IMR-90 (cell line): ENCODE measurements at regions not wholly inside any gene's neighbourhood (a gene's known extent, or its start where the extent isn't known, plus 50 kb on each side); places are given as distances from the start of the nearest gene placed in this dataset.

Experiments
- ATAC-seq: fragments of 200-7000 bp; cut with Tn5 transposase; 2 replicates; pipeline ENCODE4 v1.9.1; 2020; ENCODE audit warnings: low read depth, mild to moderate bottlenecking, moderate library complexity
- BruUV-seq: library from RNA; stranded (reverse); fragments of 400-500 nt; replicated peaks from 2 replicates; lab custom pipeline; 2021; lab: Mats Ljungman, UMichigan
- CTCF ChIA-PET: fragments of 300-600 bp; formaldehyde crosslinking; extraction: SDS; loops from one replicate; lab custom pipeline; 2021; ENCODE audit warnings: antibody characterized with exemption; lab: Yijun Ruan, JAX
- POLR2A ChIA-PET: fragments of 300-600 bp; sonication (Branson Sonifier 250); formaldehyde crosslinking; loops from one replicate; lab custom pipeline; 2022; ENCODE audit warnings: antibody characterized with exemption; ENCODE audit not compliant: unreplicated experiment; lab: Charles Lee
- DNase-seq: peaks from one replicate; pipeline ENCODE4 v3.0.0; 2013
- H2AFZ ChIP-seq: replicated peaks from 2 replicates; pipeline ENCODE3; 2013; ENCODE audit warnings: low read length, mild to moderate bottlenecking; ENCODE audit not compliant: poor library complexity
- H2AK5ac ChIP-seq: 2 replicates; pipeline ENCODE4 v1.6.1; 2013; ENCODE audit warnings: low read depth, low read length, inconsistent platforms
- H2AK9ac ChIP-seq: replicated peaks from 2 replicates; pipeline ENCODE3; 2013; ENCODE audit warnings: mild to moderate bottlenecking, low read depth, low read length, moderate library complexity; ENCODE audit not compliant: poor library complexity
- H2BK120ac ChIP-seq: 2 replicates; pipeline ENCODE4 v1.6.1; 2013; ENCODE audit warnings: low read depth, low read length, inconsistent platforms
- H2BK15ac ChIP-seq: 3 replicates; pipeline ENCODE4 v1.6.1; 2013; ENCODE audit warnings: low read depth, low read length, inconsistent platforms
- H2BK20ac ChIP-seq: 2 replicates; pipeline ENCODE4 v1.6.1; 2013; ENCODE audit warnings: low read depth, mild to moderate bottlenecking, inconsistent platforms, low read length, moderate library complexity
- H2BK5ac ChIP-seq: 2 replicates; pipeline ENCODE4 v1.6.1; 2013; ENCODE audit warnings: mild to moderate bottlenecking, low read depth, low read length, inconsistent platforms; ENCODE audit not compliant: poor library complexity, severe bottlenecking
- H3K14ac ChIP-seq: replicated peaks from 2 replicates; pipeline ENCODE4 v1.6.1; 2013; ENCODE audit warnings: low read depth, low read length, inconsistent platforms
- H3K18ac ChIP-seq: 2 replicates; pipeline ENCODE4 v1.6.1; 2013; ENCODE audit warnings: low read depth, low read length, control low read depth
- H3K23ac ChIP-seq: 2 replicates; pipeline ENCODE4 v1.6.1; 2013; ENCODE audit warnings: low read depth, low read length, inconsistent platforms
- H3K27ac ChIP-seq: 2 replicates; pipeline ENCODE4 v1.5.1; 2013; ENCODE audit warnings: mild to moderate bottlenecking, control low read depth, low read length; ENCODE audit not compliant: insufficient read depth
- H3K27me3 ChIP-seq: 2 replicates; pipeline ENCODE4 v1.6.1; 2013; ENCODE audit warnings: low read length; ENCODE audit not compliant: control insufficient read depth, insufficient read depth
- H3K36me3 ChIP-seq: 2 replicates; pipeline ENCODE4 v1.6.1; 2013; ENCODE audit warnings: low read length, mixed read lengths; ENCODE audit not compliant: control insufficient read depth, insufficient read depth
- H3K4ac ChIP-seq: 2 replicates; pipeline ENCODE4 v1.6.1; 2013; ENCODE audit warnings: low read depth, low read length, inconsistent platforms
- H3K4me1 ChIP-seq: 2 replicates; pipeline ENCODE4 v1.6.1; 2013; ENCODE audit warnings: low read length, mixed read lengths; ENCODE audit not compliant: control insufficient read depth, insufficient read depth
- H3K4me2 ChIP-seq: 2 replicates; pipeline ENCODE4 v1.6.1; 2013; ENCODE audit warnings: low read depth, mild to moderate bottlenecking, control low read depth, low read length, moderate library complexity
- H3K4me3 ChIP-seq: 2 replicates; pipeline ENCODE4 v1.5.1; 2013; ENCODE audit warnings: low read depth, mild to moderate bottlenecking, control low read depth, low read length, moderate library complexity; ENCODE audit not compliant: insufficient read depth
- H3K56ac ChIP-seq: 2 replicates; pipeline ENCODE4 v1.6.1; 2013; ENCODE audit warnings: low read length, inconsistent platforms; ENCODE audit not compliant: insufficient read depth; ENCODE audit errors: extremely low read depth
- H3K79me1 ChIP-seq, 2 experiments: 2 replicates each; pipeline ENCODE4 v1.6.1; 2013; ENCODE audit warnings: low read length in 2 of 2, inconsistent platforms in 1 of 2, low read depth in 1 of 2
- H3K9ac ChIP-seq: 2 replicates; pipeline ENCODE4 v1.6.1; 2013; ENCODE audit warnings: low read depth, low read length, control low read depth
- H3K9me1 ChIP-seq: 2 replicates; pipeline ENCODE4 v1.6.1; 2013; ENCODE audit warnings: low read length, inconsistent platforms; ENCODE audit not compliant: insufficient read depth
- H3K9me3 ChIP-seq: 2 replicates; pipeline ENCODE4 v1.6.1; 2013; ENCODE audit warnings: low read length; ENCODE audit not compliant: control insufficient read depth, insufficient read depth
- H4K20me1 ChIP-seq: 2 replicates; pipeline ENCODE4 v1.6.1; 2013; ENCODE audit warnings: low read length, inconsistent platforms; ENCODE audit not compliant: insufficient read depth
- H4K5ac ChIP-seq: 2 replicates; pipeline ENCODE4 v1.6.1; 2013; ENCODE audit warnings: mild to moderate bottlenecking, low read depth, low read length, control low read depth
- H4K8ac ChIP-seq, 2 experiments: 2 replicates each; pipeline ENCODE4 v1.6.1; 2013; ENCODE audit warnings: low read depth in 2 of 2, low read length in 2 of 2, control low read depth in 1 of 2, inconsistent platforms in 1 of 2
- H4K91ac ChIP-seq: 2 replicates; pipeline ENCODE4 v1.6.1; 2013; ENCODE audit warnings: low read depth, low read length, inconsistent platforms; ENCODE audit not compliant: insufficient read depth
- BHLHE40 ChIP-seq: fragments of 150-350 bp; IDR thresholded peaks from 2 replicates; pipeline ENCODE4 v1.6.1; 2016; ENCODE audit warnings: mild to moderate bottlenecking, low read depth, low read length
- CEBPB ChIP-seq: IDR thresholded peaks from 2 replicates; pipeline ENCODE4 v1.6.1; 2012; ENCODE audit warnings: low read depth, low read length, improper control_type of control experiment
- CHD1 ChIP-seq: IDR thresholded peaks from 2 replicates; pipeline ENCODE4 v1.6.1; 2012; ENCODE audit warnings: low read depth, low read length, improper control_type of control experiment
- FOS ChIP-seq: fragments of 150-350 bp; IDR thresholded peaks from 2 replicates; pipeline ENCODE4 v1.6.1; 2016; ENCODE audit warnings: low read depth, low read length
- MAZ ChIP-seq: IDR thresholded peaks from 2 replicates; pipeline ENCODE4 v1.6.1; 2012; ENCODE audit warnings: low read depth, mild to moderate bottlenecking, low read length, improper control_type of control experiment, moderate library complexity, borderline replicate concordance
- MXI1 ChIP-seq: IDR thresholded peaks from 2 replicates; pipeline ENCODE4 v1.6.1; 2012; ENCODE audit warnings: low read depth, mild to moderate bottlenecking, low read length, moderate library complexity, borderline replicate concordance
- NFE2L2 ChIP-seq: fragments of 150-350 bp; IDR thresholded peaks from 2 replicates; pipeline ENCODE4 v1.6.1; 2016; ENCODE audit warnings: low read depth, mild to moderate bottlenecking, low read length
- RAD21 ChIP-seq: IDR thresholded peaks from 2 replicates; pipeline ENCODE4 v1.6.1; 2012; ENCODE audit warnings: low read length, improper control_type of control experiment
- RCOR1 ChIP-seq: IDR thresholded peaks from 2 replicates; pipeline ENCODE4 v1.6.1; 2012; ENCODE audit warnings: mild to moderate bottlenecking, low read length, improper control_type of control experiment; ENCODE audit not compliant: insufficient replicate concordance
- RFX5 ChIP-seq: IDR thresholded peaks from 2 replicates; pipeline ENCODE4 v1.8.0; 2012; ENCODE audit warnings: low read depth, mild to moderate bottlenecking, low read length, moderate library complexity
- WGBS, 2 experiments: methylation state at CpG; one replicate each; pipeline versions ENCODE4 v1.1.5 to v1.1.7; 2013; ENCODE audit warnings: missing lambda C conversion rate in 2 of 2; ENCODE audit not compliant: insufficient read length in 1 of 2; ENCODE audit errors: extremely low coverage in 2 of 2; 5-methylcytosine and 5-hydroxymethylcytosine counted together
- dilution Hi-C: fragments of 300-500 bp; cut with HindIII; formaldehyde crosslinking; loops from one replicate; pipeline ENCODE4 v1.14.3; 2018; ENCODE audit warnings: low sequenced_read_pairs; ENCODE audit not compliant: unreplicated experiment
- in situ Hi-C: fragments of 300-500 bp; cut with MboI; formaldehyde crosslinking; loops from 3 replicates; pipeline ENCODE4 v1.14.3; 2019; ENCODE audit warnings: low sequenced_read_pairs, inconsistent platforms, mixed read lengths
- intact Hi-C: fragments of 100-400 bp; cut with micrococcal nuclease; formaldehyde crosslinking; loops from 2 replicates; pipeline ENCODE4 v1.10.0; 2022
- TF ChIP-seq, protein P1 (sequence below): fragments of 150-350 bp; IDR thresholded peaks from 2 replicates; pipeline ENCODE4 v1.6.1; 2016; ENCODE audit warnings: low read depth, mild to moderate bottlenecking, low read length, moderate library complexity, borderline replicate concordance

DNA sequence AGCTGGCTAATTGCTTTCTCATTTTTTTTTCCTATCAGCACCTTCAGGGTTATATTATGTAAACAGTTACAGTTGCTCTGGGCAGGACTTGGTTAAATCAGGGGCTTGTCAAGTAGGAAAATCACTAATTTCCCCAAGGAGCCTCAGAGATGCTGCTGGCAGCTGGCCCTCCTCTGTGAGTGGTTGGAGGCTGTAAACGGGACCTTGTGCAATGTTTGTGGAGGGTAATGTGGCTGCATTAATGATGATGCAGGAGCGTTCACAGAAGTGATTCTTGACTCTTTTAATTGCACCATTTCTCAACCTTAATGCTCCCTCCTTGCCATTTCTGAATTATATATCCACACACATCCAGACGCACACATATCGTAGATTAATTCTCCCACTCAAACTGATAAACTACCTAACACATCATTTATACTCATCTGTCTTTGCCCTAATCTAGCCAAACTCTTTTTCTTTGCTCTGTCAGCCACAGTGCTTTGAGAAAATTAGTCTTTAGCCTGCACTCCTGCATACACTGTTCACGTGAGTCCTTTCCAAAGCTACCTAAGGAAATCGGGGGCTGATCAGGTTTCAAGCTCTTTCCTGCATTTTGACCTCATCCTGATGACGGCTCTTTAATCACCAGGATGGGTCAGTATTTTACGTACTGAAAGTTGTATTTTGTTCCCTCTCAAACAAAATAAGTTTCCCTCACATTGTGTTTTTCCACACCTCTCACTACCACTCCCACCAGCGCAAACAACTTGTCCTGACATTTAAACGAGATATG, 154.4 kb upstream of the PIRT start:
- peaks cover 35% of the 10 kb centered on the region for H3K9me3 ChIP-seq
- no peak overlapping the region for H3K4ac ChIP-seq
- H3K4me1 ChIP-seq = no peaks in the 10 kb centered on the region
- TF ChIP-seq RFX5 (no peak), CEBPB (no peak), MXI1 (no peak), CHD1 (no peak), BHLHE40 (no peak), RCOR1 (no peak), RAD21 (no peak), NFE2L2 (no peak), MAZ (no peak), FOS (no peak)
- TF ChIP-seq, protein P1, sequence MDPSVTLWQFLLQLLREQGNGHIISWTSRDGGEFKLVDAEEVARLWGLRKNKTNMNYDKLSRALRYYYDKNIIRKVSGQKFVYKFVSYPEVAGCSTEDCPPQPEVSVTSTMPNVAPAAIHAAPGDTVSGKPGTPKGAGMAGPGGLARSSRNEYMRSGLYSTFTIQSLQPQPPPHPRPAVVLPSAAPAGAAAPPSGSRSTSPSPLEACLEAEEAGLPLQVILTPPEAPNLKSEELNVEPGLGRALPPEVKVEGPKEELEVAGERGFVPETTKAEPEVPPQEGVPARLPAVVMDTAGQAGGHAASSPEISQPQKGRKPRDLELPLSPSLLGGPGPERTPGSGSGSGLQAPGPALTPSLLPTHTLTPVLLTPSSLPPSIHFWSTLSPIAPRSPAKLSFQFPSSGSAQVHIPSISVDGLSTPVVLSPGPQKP = no peak
- no peak overlapping the region for H4K8ac ChIP-seq
- H2BK20ac ChIP-seq = no peak overlapping the region
- ChIA-PET POLR2A (no interaction called here), CTCF (no interaction called here)
- H3K14ac ChIP-seq = no peak overlapping the region
- H2AFZ ChIP-seq = no peak overlapping the region
- no peaks in the 10 kb centered on the region for H3K27me3 ChIP-seq
- WGBS, 2 experiments = 9% methylated on average over 4 of the region's 10 CpGs; no CpG with 5 or more reads in 1 of the 2 experiments
- no peak overlapping the region for H2AK9ac ChIP-seq
- no peak overlapping the region for H3K23ac ChIP-seq
- in situ Hi-C loops = no loop called here
- H3K79me1 ChIP-seq = no peaks in the 10 kb centered on the region
- H3K27ac ChIP-seq = no peak overlapping the region
- no peak overlapping the region for H4K91ac ChIP-seq
- H2BK5ac ChIP-seq = no peak overlapping the region
- H3K4me2 ChIP-seq = no peak overlapping the region
- dilution Hi-C loops = no loop called here
- H3K4me3 ChIP-seq = no peak overlapping the region
- no peak overlapping the region for H2AK5ac ChIP-seq
- no peaks in the 10 kb centered on the region for H3K36me3 ChIP-seq
- no peak overlapping the region for H2BK15ac ChIP-seq
- no peak overlapping the region for H3K56ac ChIP-seq
- BruUV-seq = no TSS peak
- H4K20me1 ChIP-seq = no peaks in the 10 kb centered on the region
- no peaks in the 10 kb centered on the region for H3K9me1 ChIP-seq
- H3K18ac ChIP-seq = no peak overlapping the region
- no peak for ATAC-seq
- H4K5ac ChIP-seq = no peak overlapping the region
- intact Hi-C loops = no loop called here
- no peak overlapping the region for H2BK120ac ChIP-seq
- H3K9ac ChIP-seq = no peak overlapping the region
- DNase-seq = no peak
